ENCODE measurements at regions not wholly inside any gene's neighbourhood (a gene's known extent, or its start where the extent isn't known, plus 50 kb on each side); places are given as distances from the start of the nearest gene placed in this dataset.

DNA sequence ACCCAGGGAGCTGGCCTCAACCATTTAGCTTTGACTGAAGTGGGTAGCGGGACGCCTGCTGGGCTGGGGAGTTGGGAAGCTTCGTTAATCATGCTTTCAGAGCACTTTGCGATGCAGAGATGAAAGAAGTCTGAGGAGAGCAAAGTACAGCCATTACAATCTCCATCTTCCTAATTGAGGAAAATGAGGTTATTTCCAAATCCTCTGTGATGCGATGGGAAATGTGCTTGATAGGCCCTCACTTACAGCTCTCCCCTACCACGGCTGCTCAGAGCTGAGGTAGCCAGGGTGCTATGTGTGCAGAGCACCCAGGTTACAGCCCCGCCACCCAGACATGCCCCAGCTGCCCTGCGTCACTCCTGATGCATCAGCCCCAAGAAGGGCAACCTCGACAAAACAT, 326.5 kb upstream of the KLHL29 start:
- TF ChIP-seq ZFX (IDR thresholded peaks at IDR 0.05): no peak
- TF ChIP-seq, protein P1, sequence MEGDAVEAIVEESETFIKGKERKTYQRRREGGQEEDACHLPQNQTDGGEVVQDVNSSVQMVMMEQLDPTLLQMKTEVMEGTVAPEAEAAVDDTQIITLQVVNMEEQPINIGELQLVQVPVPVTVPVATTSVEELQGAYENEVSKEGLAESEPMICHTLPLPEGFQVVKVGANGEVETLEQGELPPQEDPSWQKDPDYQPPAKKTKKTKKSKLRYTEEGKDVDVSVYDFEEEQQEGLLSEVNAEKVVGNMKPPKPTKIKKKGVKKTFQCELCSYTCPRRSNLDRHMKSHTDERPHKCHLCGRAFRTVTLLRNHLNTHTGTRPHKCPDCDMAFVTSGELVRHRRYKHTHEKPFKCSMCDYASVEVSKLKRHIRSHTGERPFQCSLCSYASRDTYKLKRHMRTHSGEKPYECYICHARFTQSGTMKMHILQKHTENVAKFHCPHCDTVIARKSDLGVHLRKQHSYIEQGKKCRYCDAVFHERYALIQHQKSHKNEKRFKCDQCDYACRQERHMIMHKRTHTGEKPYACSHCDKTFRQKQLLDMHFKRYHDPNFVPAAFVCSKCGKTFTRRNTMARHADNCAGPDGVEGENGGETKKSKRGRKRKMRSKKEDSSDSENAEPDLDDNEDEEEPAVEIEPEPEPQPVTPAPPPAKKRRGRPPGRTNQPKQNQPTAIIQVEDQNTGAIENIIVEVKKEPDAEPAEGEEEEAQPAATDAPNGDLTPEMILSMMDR (conservative IDR thresholded peaks at IDR 0.05): no peak
- no peak overlapping the region for H3K27ac ChIP-seq

- TF ChIP-seq, protein P1 (conservative IDR thresholded peaks at IDR 0.05): no peak
- no peak overlapping the region for H3K27ac ChIP-seq
Measured at GRCh38 chr2:23065210-23065609, 319.8 kb upstream of the KLHL29 start.

GRCh38 chr2:23065936-23066335, 319.0 kb upstream of the KLHL29 start:
- no peak overlapping the region for H3K27ac ChIP-seq
- TF ChIP-seq, protein P1 (conservative IDR thresholded peaks at IDR 0.05): no peak
- TF ChIP-seq ZFX (IDR thresholded peaks at IDR 0.05): no peak

- no peak overlapping the region for H3K27ac ChIP-seq
- TF ChIP-seq ZFX (IDR thresholded peaks at IDR 0.05): no peak
- TF ChIP-seq, protein P1 (conservative IDR thresholded peaks at IDR 0.05): no peak
Measured at GRCh38 chr2:23066686-23067085, 318.3 kb upstream of the KLHL29 start.

DNA sequence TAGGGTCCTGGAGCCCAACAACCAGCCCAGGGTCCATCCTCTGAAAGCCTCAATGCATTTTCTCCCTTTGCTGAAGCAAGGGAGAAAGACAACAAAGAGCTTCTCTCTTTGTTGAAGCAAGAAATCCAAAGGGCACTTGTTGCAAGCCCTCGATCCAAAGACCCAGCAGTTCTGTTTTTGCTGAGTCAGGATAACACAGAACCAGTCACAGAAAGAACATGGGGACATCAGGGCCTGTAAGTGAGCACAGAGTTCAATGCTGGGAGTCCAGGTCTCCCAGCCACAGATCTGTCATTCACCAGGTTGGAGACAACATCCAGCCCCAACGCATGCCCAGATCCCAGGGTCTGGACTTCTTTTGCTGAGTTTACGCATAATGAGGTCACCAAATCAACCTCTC, 315.8 kb upstream of the KLHL29 start:
- TF ChIP-seq ZFX (IDR thresholded peaks at IDR 0.05): no peak
- TF ChIP-seq, protein P1 (conservative IDR thresholded peaks at IDR 0.05): no peak
- H3K27ac ChIP-seq: no peak overlapping the region

DNA sequence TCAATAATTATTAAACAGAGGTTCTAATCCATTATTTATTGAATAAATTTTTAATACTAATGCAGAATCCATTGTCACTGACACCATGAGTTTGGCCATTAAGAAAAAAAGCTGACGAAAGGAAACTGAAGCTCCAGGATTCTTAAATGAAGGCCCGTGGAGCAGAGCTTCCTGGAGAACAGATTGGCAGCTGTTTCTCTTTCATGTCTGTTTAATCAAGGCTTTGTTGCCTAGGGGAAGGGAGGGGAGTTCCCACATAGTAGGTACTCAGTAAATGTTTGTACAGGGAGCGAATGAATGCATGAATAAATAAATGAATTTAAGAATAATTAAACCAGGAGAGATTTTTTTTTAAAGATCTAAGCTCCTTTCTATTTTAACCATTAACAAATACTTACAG, 315.1 kb upstream of the KLHL29 start:
- H3K27ac ChIP-seq: no peak overlapping the region
- TF ChIP-seq ZFX (IDR thresholded peaks at IDR 0.05): no peak
- TF ChIP-seq, protein P1 (conservative IDR thresholded peaks at IDR 0.05): no peak

GRCh38 chr2:23073056-23073455, 311.9 kb upstream of the KLHL29 start:
- TF ChIP-seq, protein P1 (conservative IDR thresholded peaks at IDR 0.05): no peak
- no peak for TF ChIP-seq ZFX (IDR thresholded peaks at IDR 0.05)
- H3K27ac ChIP-seq: no peak overlapping the region

All from C4-2B (cell line).